Endothelial cell of umbilical vein (primary cell): ENCODE measurements at regions not wholly inside any gene's neighbourhood (a gene's known extent, or its start where the extent isn't known, plus 50 kb on each side); places are given as distances from the start of the nearest gene placed in this dataset.

Experiments
- EZH2 ChIP-seq: IDR thresholded peaks from 2 replicates; pipeline ENCODE4 v1.6.1; 2012; ENCODE audit warnings: borderline replicate concordance, low read depth, mild to moderate bottlenecking, moderate library complexity, low read length, inconsistent platforms; ENCODE audit not compliant: severe bottlenecking
- JUN ChIP-seq: IDR thresholded peaks from 2 replicates; pipeline ENCODE4 v1.6.1; 2011; ENCODE audit warnings: borderline replicate concordance, low read depth; ENCODE audit not compliant: insufficient read length, insufficient read depth
- MYC ChIP-seq: IDR thresholded peaks from one replicate; pipeline ENCODE4 v1.6.1; 2011; ENCODE audit warnings: mild to moderate bottlenecking, low read depth, low read length
- POLR2AphosphoS5 ChIP-seq: IDR thresholded peaks from 2 replicates; pipeline ENCODE4 v1.6.1; 2012; ENCODE audit warnings: low read depth, mild to moderate bottlenecking, control low read depth, low read length, moderate library complexity; ENCODE audit not compliant: insufficient read depth
- TF ChIP-seq, protein P1 (sequence below), 2 donors: IDR thresholded peaks; 1 replicate in 1 of 2; 2 replicates in 1 of 2; pipeline ENCODE4 v1.5.1; 2011; ENCODE audit warnings: low read length in 2 of 2, mild to moderate bottlenecking in 2 of 2, moderate library complexity in 2 of 2, control low read depth in 1 of 2, inconsistent platforms in 1 of 2, low read depth in 1 of 2; ENCODE audit not compliant: insufficient read depth in 1 of 2; ENCODE audit errors: extremely low read depth in 1 of 2

DNA sequence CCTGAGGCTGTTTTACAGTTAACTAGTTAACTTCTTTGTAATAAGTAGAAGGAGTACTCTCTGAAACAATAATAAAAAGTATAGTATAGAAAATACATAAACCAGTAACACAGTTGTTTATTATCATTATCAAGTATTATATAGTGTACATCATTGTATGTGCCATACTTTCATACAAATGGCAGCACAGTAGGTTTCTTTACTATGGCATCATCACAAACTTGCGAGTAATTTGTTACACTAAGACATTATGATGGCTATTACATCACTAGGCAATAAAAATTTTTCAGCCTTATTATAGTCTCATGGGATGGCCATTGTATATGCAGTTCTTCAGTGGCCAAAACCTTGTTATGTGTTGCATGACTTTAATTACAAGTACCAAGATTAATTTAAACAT lies 1376.5 kb upstream of the ADGRL2 start:
- TF ChIP-seq EZH2 = no peak
- TF ChIP-seq, protein P1, sequence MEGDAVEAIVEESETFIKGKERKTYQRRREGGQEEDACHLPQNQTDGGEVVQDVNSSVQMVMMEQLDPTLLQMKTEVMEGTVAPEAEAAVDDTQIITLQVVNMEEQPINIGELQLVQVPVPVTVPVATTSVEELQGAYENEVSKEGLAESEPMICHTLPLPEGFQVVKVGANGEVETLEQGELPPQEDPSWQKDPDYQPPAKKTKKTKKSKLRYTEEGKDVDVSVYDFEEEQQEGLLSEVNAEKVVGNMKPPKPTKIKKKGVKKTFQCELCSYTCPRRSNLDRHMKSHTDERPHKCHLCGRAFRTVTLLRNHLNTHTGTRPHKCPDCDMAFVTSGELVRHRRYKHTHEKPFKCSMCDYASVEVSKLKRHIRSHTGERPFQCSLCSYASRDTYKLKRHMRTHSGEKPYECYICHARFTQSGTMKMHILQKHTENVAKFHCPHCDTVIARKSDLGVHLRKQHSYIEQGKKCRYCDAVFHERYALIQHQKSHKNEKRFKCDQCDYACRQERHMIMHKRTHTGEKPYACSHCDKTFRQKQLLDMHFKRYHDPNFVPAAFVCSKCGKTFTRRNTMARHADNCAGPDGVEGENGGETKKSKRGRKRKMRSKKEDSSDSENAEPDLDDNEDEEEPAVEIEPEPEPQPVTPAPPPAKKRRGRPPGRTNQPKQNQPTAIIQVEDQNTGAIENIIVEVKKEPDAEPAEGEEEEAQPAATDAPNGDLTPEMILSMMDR (IDR thresholded peaks at IDR 0.05; ENCODE audit: extremely low read depth in 1 of 2, insufficient read depth in 1 of 2, low read depth in 1 of 2, low read length in 2 of 2) = no peak
- TF ChIP-seq JUN = no peak
- TF ChIP-seq MYC = no peak
- no peak for TF ChIP-seq POLR2AphosphoS5
